NCI-H524 (cell line): ENCODE measurements at regions not wholly inside any gene's neighbourhood (a gene's known extent, or its start where the extent isn't known, plus 50 kb on each side); places are given as distances from the start of the nearest gene placed in this dataset.

Source experiments
- DNase-seq, 2 experiments: peaks; one replicate each; lab custom pipeline; 2025; lab: John Stamatoyannopoulos, UW

DNA sequence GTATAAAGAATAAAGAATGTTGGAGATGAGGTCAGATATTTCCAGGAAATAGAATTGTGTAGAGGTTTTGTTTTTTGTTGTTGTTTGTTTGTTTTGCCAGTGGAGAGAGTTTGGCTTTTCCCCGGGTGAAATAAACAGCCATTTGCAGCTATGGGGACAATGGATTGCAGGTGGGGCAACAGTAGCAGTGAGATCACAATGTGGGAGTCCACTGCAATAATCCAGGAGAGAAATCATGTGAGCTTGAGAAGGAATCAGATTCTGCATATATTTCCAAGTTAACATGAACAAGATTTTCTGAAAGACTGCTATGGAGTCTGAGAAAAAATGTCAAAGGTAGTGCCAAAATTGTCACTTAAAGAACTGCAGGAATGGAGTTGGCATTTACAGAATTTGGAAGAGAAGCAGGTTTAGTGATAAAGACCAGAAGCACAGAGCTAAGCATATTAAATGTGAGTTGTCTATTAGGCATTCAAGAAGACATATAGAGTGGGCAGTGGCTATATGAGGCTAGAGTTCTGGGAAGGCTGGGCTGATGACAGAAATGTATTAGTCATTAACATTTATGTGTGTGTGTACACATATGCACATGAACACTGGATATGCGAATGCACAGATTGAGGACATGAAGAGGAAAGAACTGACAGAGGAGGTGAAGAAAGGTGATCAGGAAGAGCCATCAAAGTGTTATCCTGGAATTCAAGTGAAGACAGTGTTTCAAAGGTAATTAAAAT is 729.6 kb upstream of the PTBP2 start:
- no peak for DNase-seq

DNA sequence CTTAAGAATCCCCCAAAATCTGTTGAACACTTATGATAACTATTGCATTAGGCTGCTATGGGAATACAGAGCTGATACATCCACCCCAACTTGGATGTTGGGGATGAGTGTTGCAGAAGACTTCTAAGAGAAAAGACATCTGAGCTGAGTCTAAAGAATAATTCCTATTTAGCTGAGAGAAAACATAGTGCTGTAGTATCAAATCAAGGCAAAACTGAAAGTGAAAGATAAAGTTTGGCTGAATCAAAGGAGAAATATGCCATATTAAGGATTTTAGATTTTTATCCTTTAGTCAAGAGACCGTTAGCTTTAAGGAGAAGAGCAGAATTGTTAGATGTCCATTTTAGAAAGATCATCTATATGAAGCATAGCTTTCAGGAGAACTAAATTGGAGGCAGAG is 726.9 kb upstream of the PTBP2 start:
- DNase-seq: no peak

DNA sequence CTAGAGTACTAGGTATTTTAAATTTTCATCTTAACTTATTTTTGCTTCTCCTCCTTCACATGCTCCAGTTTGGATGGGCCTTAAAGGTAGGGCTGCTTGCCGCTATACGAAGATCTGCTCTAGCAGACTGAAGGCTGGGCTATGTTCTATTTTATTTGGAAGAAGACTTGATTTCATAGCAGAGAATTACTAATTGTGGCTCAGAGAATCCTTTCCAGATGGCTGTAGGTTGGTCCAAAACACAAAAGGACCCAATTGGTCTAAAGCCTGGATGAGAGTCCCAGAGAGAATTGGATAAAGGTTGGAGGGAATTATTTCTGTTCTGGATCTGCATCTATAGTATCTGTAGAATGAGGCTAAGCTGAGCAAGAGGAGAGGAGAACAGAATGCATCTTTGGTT is 719.4 kb upstream of the PTBP2 start:
- no peak for DNase-seq

GRCh38 chr1:96002969-96003964 is 718.3 kb upstream of the PTBP2 start:
- no peak for DNase-seq

DNA sequence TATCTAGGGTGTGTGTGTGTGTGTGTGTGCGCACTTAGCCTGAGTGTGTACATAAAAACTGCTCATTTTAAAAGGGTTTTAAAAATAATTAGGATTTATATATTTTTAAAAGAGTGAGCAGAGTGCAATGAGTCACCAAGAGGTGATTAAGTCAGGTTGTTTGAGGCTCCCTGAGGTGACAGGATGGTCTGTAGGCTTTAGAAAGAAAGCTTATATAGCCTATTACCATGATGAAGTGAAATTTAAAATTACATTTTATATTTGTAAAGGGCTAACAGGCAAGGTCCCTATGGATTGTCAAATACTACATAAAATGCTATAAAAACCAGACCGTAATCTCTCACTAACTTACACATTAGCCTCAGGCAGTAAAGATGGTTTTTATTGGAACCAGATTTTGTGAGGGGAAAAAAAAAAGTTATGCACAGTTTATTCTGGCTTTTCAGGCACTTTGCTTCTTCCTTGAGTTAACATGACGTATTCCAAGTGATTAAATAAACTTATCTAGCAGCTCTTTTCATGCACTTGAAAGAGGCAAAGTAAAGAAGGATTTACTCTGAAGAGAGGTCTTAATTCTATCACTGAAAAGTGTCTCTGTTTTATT is 711.7 kb upstream of the PTBP2 start:
- no peak for DNase-seq

GRCh38 chr1:96011606-96012005 is 710.0 kb upstream of the PTBP2 start:
- DNase-seq: no peak

GRCh38 chr1:96016219-96016618 is 705.4 kb upstream of the PTBP2 start:
- DNase-seq: no peak

DNA sequence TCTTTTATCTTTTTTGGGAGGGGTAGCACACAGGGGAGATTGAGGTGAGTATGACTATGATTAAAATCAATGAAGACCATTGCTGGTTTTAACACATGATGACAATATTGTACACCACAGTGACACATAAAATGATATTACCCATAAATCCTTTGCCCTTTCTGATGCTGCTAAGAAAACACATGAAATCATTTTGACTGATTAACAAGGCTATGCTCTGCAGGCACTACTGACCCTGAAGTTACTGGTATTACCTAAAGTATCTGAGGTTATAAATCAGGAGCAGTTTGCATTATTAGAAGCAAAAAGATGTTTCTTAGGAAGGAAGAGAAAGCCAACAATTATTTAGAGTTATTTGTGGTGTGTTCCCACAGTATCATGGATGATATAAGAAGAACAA is 701.2 kb upstream of the PTBP2 start:
- no peak for DNase-seq

DNA sequence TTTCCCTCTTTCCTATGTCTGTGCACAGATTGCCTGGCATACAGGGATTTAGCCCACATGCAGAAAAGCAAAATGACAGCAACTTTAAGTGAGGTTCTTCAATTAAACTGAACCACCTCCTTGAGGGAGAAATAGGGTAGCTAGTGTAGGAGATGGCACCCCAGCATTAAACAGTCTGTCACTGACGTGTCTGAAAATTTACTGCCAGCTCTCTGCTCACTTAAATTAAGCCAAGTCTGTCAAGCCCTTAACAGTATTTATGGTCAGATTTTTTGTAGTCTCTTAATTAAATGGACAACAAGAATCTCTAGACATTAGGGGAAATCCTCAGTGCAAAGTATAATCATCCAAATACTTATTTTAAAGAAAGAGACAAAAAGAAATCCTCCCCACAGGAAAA is 696.5 kb upstream of the PTBP2 start:
- DNase-seq: no peak

DNA sequence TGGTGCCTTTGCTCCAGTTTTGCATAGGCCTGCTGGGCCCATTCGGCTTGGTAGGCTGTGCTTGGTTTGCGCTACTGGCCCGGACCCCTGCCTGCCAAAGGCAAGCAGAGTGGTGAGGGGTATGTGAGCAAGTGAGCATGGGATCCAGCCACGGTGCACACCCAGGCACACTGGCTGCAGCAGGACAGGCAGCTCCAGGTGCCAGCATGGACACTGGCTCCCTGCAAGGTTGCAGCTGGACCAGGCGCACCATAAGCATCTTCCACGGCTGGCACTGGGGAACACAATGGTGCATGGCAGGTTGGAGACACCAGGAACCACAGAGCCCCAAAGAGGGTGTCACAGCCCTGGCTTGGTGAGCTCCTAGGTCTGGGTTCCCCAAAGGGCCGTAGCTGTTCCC is 693.5 kb upstream of the PTBP2 start:
- DNase-seq: no peak

DNA sequence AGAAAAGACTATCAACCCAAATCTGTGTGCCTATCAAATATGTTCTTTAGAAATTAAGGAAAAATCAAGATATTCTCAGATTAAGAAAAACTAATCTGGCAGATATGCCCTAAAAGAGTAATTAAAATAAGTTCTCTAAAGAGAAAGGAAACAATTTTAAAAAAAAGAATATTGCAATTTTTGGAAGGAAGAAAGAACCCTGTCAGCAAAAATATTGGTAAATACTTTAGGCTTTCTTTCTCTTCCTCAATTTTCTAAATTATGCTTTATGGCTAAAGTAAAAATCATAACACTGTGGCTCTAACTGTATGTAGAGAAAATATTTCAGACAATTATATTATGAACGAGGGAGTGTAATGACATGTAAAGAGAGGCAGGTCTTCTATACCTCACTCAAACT is 691.3 kb upstream of the PTBP2 start:
- DNase-seq: no peak

- no peak for DNase-seq
Measured at GRCh38 chr1:96034006-96034405, 687.6 kb upstream of the PTBP2 start.

DNA sequence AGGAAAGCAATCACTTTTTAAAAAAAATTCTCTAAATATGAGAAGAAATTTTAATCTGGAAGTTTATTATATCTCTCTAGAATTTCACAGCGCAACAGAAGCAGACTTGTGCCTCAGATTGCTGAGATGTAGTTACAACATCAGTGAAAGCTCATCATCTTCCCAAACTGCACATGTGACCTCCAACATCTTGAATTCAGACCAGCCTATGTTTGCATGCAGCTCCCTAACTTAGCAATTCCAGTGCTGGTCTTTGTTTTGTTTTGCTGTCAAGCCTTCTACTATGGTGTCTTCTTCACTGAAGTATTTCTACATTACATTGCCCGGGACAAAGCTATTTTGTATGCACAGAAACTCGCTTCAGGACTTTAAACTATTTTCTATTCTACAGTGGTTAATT is 684.8 kb upstream of the PTBP2 start:
- no peak for DNase-seq

GRCh38 chr1:96038636-96039035 is 682.9 kb upstream of the PTBP2 start:
- no peak for DNase-seq

GRCh38 chr1:96039910-96040309 is 681.7 kb upstream of the PTBP2 start:
- DNase-seq: no peak

DNA sequence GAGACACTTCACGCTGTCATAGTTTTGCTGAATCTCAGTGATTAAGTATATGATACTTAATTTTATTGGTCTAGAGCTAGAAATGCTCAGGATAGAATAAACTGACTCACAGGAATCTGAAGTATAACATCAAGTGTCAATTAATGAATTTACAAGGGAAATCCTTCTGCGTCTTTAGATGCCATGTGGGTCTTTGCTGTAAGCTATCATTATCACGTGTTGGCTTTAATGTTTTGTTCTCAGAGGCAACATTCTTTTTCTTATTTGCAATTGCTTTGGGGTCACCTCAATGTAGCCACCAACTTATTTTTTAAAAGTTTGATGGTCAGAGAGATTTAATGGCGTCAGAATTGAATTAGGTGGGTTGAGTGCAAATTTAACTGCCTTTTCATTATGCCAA is 680.1 kb upstream of the PTBP2 start:
- DNase-seq: no peak

DNA sequence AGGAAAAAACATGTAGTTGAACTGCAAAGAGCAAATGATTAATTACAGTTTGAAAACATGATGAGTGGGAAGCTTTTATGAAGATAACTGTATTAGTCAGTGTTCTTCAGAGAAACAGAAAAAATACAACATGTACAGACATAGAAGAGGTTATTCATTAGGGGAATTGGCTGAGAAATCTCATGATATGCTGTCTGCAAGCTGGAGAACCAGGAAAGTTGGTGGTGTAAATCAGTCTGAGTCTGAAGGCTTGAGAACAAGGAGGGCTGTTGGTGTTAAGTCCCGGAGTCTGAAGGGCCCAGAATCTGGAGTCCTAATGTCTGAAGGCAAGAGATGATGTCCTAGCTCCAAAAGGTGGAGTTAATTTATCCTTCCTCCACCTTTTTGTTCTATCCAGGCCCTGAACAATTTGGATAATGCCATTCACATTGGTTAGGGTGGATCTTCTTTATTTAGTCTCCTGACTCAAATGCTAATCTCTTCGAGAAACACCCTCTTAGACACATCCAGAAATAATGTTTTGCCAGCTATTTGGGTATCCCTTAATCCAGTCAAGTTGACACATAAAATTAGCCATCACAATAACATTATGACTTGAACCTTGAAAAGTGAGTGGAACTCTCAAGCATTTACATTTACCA is 672.9 kb upstream of the PTBP2 start:
- DNase-seq: no peak

- DNase-seq: no peak
Measured at GRCh38 chr1:96049759-96050409, 671.7 kb upstream of the PTBP2 start.

DNA sequence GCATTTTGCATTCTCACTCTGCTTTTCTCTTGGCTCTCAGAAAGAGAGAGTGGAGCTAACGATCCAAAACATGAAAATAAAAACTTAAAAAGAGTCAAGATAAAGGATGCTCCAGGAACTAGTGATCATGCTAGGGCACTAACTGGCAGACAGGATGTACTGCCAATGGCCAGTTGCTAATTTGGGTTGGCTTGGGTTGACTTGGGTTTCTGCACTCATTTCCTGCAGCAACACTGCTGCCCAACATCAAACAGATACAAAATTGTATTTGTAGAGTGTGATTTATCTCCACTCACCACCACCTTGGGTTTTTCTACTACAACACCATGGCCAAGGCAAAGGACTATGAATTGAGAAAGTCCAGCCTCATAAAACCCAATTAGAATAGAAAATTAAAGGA is 662.3 kb upstream of the PTBP2 start:
- no peak for DNase-seq

GRCh38 chr1:96059736-96060135 is 661.8 kb upstream of the PTBP2 start:
- no peak for DNase-seq

DNA sequence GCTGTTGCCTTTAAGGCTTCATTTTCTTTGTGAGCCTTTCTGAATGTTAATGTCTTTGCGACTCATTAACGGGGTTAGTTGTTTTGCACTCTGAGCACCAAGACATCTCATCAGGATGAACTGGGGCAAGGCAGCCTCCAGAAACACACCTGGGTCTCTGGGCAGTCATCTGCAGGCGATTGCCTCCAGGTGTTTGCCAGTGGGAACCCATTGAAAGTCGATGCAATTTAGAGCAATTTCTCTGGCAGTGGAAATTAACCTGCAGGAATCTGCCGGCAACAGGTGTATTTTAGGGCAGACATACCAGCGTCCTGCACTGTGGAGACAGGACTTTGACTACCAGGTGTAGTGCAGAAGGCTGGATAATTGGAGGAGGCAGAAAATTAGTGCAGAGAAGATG is 661.0 kb upstream of the PTBP2 start:
- DNase-seq: no peak

DNA sequence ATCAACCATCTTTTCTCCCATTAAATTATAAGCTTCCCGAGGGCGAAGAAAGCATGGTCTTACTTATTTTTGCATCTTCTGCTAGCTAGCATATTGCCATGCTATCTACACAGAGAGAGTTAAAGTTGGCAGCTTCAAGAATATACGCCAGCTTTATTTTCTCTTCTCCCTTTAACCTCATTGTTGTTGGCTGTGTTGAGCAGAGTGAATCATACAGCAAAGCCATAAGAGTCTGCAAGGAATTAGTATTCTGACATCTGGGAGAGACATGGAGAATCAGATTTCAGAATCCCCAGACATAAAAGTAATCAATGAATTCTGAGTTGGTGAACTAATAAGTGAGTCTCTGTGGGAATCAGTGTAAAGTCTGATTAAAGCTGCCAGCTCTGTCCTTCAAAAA is 649.6 kb upstream of the PTBP2 start:
- no peak for DNase-seq
